BE2C (cell line): ENCODE measurements at regions not wholly inside any gene's neighbourhood (a gene's known extent, or its start where the extent isn't known, plus 50 kb on each side); places are given as distances from the start of the nearest gene placed in this dataset.

Experiments
- DNase-seq: peaks from one replicate; pipeline ENCODE4 v3.0.0-alpha.2; 2020
- H3K27me3 ChIP-seq: fragments of 250-450 bp; sonication (Bioruptor Pico); 2 replicates; pipeline ENCODE4 v1.5.1; 2020; ENCODE audit warnings: mild to moderate bottlenecking
- H3K36me3 ChIP-seq: fragments of 250-450 bp; sonication (Bioruptor Pico); 2 replicates; pipeline ENCODE4 v1.5.1; 2020; ENCODE audit warnings: mild to moderate bottlenecking
- H3K4me1 ChIP-seq: fragments of 250-450 bp; sonication (Bioruptor Pico); 2 replicates; pipeline ENCODE4 v1.5.1; 2020
- H3K4me3 ChIP-seq: 2 replicates; pipeline ENCODE4 v1.5.1; 2011; ENCODE audit warnings: low read depth, low read length
- H3K9me3 ChIP-seq: fragments of 250-450 bp; sonication (Bioruptor Pico); 2 replicates; pipeline ENCODE4 v1.5.1; 2020
- CTCF ChIP-seq: IDR thresholded peaks from 2 replicates; pipeline ENCODE4 v1.5.1; 2012; ENCODE audit warnings: mild to moderate bottlenecking, low read depth, low read length

DNA sequence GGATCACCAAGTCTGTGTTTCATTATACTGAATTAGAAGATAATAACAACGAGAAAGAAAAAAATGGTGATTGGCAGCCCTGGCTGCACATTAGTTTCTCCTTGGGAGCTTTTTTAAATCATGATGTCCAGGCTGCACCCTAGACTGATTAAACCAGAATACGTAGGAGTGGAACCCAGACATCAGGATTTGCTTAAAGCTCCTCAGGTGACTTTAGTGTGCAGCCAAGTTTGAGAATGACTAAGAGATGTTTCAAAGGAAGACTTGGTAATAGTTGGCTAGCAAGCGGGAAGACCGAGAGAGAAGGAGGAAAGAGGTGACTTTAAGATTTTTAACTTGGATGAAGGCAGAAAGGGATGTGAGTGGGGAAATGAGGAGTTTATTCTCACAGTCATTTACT is 71.4 kb upstream of the SERP2 start:
- DNase-seq: no peak
- H3K9me3 ChIP-seq: 0 out of 2 replicates have a peak, but pooled peaks cover 3% of the 10 kb centered on the region
- H3K27me3 ChIP-seq: no peaks in the 10 kb centered on the region
- H3K36me3 ChIP-seq: no peaks in the 10 kb centered on the region
- H3K4me1 ChIP-seq: peaks cover 19% of the 10 kb centered on the region
- H3K4me3 ChIP-seq: no peak overlapping the region
- no peak for TF ChIP-seq CTCF

DNA sequence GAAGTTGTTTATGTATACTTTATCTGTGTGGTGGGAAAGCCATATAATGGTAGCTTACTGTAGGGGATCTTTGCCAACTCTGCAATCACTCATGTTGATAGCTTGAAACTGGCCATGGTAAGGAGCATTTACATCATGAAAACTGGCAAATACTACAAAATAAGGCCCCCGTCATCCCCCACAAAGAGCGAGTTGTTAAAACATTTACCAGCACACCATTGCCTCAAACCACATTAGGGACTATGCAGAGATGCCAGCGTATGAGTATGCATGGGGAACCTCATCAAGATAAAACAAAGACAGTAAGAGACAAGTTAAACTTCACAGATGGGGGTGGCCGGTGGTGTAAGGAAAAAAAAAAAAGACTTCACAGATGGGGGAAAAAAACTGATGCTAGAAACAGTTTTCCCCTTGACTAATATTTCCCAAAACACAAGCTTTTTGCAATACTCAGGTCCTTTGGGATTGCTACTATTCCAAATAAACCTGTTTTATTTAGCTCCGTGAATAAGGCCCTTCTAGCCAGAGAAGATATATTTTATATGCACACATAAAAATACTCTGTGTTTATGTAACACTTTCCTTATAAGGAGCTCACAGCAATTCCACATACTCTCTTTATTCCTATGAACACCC is 70.6 kb upstream of the SERP2 start:
- H3K27me3 ChIP-seq: no peaks in the 10 kb centered on the region
- no peak overlapping the region for H3K4me3 ChIP-seq
- H3K9me3 ChIP-seq: 0 out of 2 replicates have a peak, but pooled peaks cover 3% of the 10 kb centered on the region
- no peaks in the 10 kb centered on the region for H3K36me3 ChIP-seq
- TF ChIP-seq CTCF: no peak
- no peak for DNase-seq
- peaks cover 19% of the 10 kb centered on the region for H3K4me1 ChIP-seq

DNA sequence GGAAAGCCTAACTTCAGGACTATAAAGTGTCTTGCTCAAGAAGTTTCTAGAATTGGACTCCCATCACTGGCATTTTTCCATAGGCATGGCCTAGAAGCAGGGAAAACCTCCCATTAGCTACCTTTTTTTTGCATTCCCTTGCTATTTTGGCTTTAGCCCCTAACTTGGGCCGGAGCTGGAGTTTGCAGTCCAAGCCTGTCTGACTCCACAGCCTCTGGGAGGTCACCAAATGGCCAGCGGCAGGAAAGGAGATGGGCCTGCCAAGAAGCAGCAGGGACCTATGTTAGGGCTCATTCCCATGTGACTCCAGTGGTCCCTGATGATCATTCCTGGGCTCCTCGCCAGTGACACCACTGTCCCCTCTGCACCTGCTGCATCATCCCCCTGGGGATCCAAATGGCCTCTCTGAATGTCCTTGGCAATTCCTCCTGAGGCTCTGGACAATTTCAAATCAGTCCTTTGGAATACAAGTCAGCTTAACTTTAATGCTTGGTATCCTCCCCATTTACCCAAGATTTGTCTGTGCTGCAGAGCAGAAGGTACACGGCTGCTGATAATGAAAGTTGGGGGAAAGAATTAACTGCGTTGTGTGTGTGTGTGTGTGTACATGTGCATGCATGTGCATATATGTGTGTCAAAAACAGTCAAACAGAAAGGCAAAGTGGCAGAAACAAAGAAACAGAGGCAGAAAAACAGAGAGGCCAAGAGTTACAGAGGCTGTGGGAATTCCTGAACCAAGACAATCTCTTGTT is 69.8 kb upstream of the SERP2 start:
- peaks cover 19% of the 10 kb centered on the region for H3K4me1 ChIP-seq
- H3K4me3 ChIP-seq: no peak overlapping the region
- H3K27me3 ChIP-seq: no peaks in the 10 kb centered on the region
- TF ChIP-seq CTCF: no peak
- 0 out of 2 replicates have a peak, but pooled peaks cover 3% of the 10 kb centered on the region for H3K9me3 ChIP-seq
- H3K36me3 ChIP-seq: no peaks in the 10 kb centered on the region
- peak; percentile 89 for DNase-seq

DNA sequence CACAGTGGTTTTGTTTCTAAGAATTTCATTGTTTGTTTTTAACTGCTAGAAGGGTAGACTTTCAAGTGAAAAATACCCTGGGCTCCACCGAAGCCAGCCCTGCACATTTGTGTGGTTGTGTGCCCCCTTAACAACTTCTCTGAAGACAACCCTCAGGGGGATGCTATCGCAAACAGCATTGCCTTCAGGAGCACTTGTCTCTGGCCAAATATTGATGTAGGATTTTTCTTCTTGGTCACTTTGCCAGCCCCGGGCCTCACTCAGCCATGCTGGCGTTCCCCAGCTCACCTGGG is 69.2 kb upstream of the SERP2 start:
- DNase-seq: no peak
- H3K27me3 ChIP-seq: no peaks in the 10 kb centered on the region
- H3K9me3 ChIP-seq: 0 out of 2 replicates have a peak, but pooled peaks cover 3% of the 10 kb centered on the region
- no peaks in the 10 kb centered on the region for H3K36me3 ChIP-seq
- TF ChIP-seq CTCF: no peak
- peaks cover 19% of the 10 kb centered on the region for H3K4me1 ChIP-seq
- no peak overlapping the region for H3K4me3 ChIP-seq

DNA sequence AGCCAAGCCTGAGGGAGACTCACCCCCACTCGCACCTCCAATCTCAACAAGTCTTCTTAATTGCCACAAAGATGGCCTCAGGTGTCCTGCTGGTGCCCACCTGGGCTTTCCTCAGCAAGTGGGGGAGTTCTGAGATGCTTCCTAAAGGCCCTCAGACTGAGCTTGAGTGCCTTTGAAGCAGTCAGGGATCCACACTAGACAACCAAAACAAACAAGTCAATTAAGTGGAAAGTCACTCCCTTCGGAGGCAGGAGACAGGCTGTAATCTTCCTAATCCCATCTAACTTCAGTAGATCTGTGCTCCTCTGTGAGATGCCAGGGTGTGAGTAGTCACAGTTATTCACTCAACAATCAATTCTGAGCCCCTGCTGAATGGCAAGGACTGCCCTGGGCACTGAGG is 68.3 kb upstream of the SERP2 start:
- Histone ChIP-seq H3K36me3 (no peaks in the 10 kb centered on the region), H3K4me1 (peaks cover 22% of the 10 kb centered on the region), H3K9me3 (0 out of 2 replicates have a peak, but pooled peaks cover 3% of the 10 kb centered on the region), H3K4me3 (no peak overlapping the region), H3K27me3 (no peaks in the 10 kb centered on the region)
- no peak for TF ChIP-seq CTCF
- no peak for DNase-seq

DNA sequence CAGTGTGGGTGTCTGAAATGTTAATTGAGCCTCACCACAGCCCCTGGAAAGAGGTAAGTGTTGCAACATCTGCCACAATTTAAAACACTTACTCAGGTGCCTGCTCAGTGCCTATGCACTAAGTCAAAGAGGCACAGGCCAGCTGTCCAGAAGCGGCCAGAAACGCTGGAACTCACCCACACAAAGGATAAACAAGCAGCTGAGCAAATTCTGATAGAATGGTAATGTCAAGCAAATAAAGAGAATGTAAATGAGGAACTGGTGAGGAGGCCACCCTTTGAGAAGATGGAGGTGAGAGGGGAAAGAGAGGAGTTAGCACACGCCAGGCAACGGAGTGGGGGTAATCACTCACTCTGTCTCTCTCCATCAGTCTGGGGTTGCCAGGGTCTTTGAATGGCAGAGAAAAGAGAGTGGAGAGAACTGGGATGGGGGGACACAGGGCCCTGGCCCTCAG is 67.7 kb upstream of the SERP2 start:
- no peak for DNase-seq
- no peaks in the 10 kb centered on the region for H3K36me3 ChIP-seq
- no peaks in the 10 kb centered on the region for H3K27me3 ChIP-seq
- 0 out of 2 replicates have a peak, but pooled peaks cover 3% of the 10 kb centered on the region for H3K9me3 ChIP-seq
- H3K4me3 ChIP-seq: no peak overlapping the region
- no peak for TF ChIP-seq CTCF
- H3K4me1 ChIP-seq: peaks cover 23% of the 10 kb centered on the region
